ENCODE measurements at regions not wholly inside any gene's neighbourhood (a gene's known extent, or its start where the extent isn't known, plus 50 kb on each side); places are given as distances from the start of the nearest gene placed in this dataset.

GRCh38 chr2:122244598-122245229, 489.3 kb downstream of the TSN start:
- no peak for TF ChIP-seq CTCF (IDR thresholded peaks at IDR 0.05; ENCODE audit: low read depth, low read length, poor library complexity, severe bottlenecking)
- no peak for TF ChIP-seq EZH2phosphoT487 (IDR thresholded peaks at IDR 0.05; ENCODE audit: borderline replicate concordance, low read length)
